GM23338 (cell line): ENCODE measurements at regions not wholly inside any gene's neighbourhood (a gene's known extent, or its start where the extent isn't known, plus 50 kb on each side); places are given as distances from the start of the nearest gene placed in this dataset.

Experiments used
- ATAC-seq: fragments of 200-7000 bp; cut with Tn5 transposase; 3 replicates; pipeline ENCODE4 v1.9.1; 2020
- DNase-seq: peaks from one replicate; pipeline ENCODE4 v3.0.0-alpha.2; 2015; ENCODE audit warnings: low spot score
- H2AFZ ChIP-seq: fragments of 200-600 bp; sonication (generic); 2 replicates; pipeline ENCODE4 v1.8.0; 2016; ENCODE audit warnings: antibody characterized with exemption, mild to moderate bottlenecking, moderate library complexity
- H3F3A ChIP-seq: fragments of 200-600 bp; sonication (generic); replicated peaks from 2 replicates; pipeline ENCODE4 v1.8.0; 2017; ENCODE audit warnings: antibody characterized with exemption, mixed run types, low read depth
- H3K27ac ChIP-seq: fragments of 200-600 bp; sonication (generic); 2 replicates; pipeline ENCODE4 v1.6.1; 2016; ENCODE audit warnings: low read depth
- H3K27me3 ChIP-seq: fragments of 200-600 bp; sonication (generic); 2 replicates; pipeline ENCODE4 v1.8.0; 2016; ENCODE audit warnings: mild to moderate bottlenecking, mixed run types, moderate library complexity; ENCODE audit not compliant: insufficient read depth
- H3K36me3 ChIP-seq: fragments of 200-600 bp; sonication (generic); 2 replicates; pipeline ENCODE4 v1.8.0; 2016; ENCODE audit warnings: mild to moderate bottlenecking; ENCODE audit not compliant: insufficient read depth
- H3K4me1 ChIP-seq: fragments of 200-600 bp; sonication (generic); 2 replicates; pipeline ENCODE4 v1.8.0; 2016; ENCODE audit warnings: mild to moderate bottlenecking, moderate library complexity; ENCODE audit not compliant: insufficient read depth
- H3K4me2 ChIP-seq: fragments of 200-600 bp; sonication (generic); 2 replicates; pipeline ENCODE4 v1.7.1; 2017; ENCODE audit warnings: mixed run types
- H3K4me3 ChIP-seq: fragments of 200-600 bp; sonication (generic); 2 replicates; pipeline ENCODE4 v1.6.1; 2016; ENCODE audit warnings: mixed run types
- H3K79me2 ChIP-seq: fragments of 200-600 bp; sonication (generic); replicated peaks from 2 replicates; pipeline ENCODE4 v1.8.0; 2017; ENCODE audit warnings: mild to moderate bottlenecking; ENCODE audit not compliant: insufficient read depth
- H3K9me2 ChIP-seq: fragments of 200-600 bp; sonication (generic); 2 replicates; pipeline ENCODE4 v1.8.0; 2017; ENCODE audit not compliant: insufficient read depth
- H4K20me1 ChIP-seq: fragments of 200-600 bp; sonication (generic); replicated peaks from 2 replicates; pipeline ENCODE4 v1.8.0; 2017; ENCODE audit warnings: mild to moderate bottlenecking; ENCODE audit not compliant: insufficient read depth
- H3K27ac Mint-ChIP-seq: 2 replicates; pipeline ENCODE4 v1.8.0; 2020; ENCODE audit warnings: inconsistent platforms, mild to moderate bottlenecking, moderate library complexity, mixed read lengths
- H3K27me3 Mint-ChIP-seq: 3 replicates; pipeline ENCODE4 v1.8.0; 2022; ENCODE audit warnings: low read depth, mild to moderate bottlenecking, moderate library complexity, mixed read lengths, inconsistent platforms; ENCODE audit not compliant: insufficient read depth, poor library complexity
- H3K36me3 Mint-ChIP-seq: 3 replicates; pipeline ENCODE4 v1.8.0; 2021; ENCODE audit warnings: low read depth, mild to moderate bottlenecking, inconsistent platforms, moderate library complexity, mixed read lengths
- H3K4me1 Mint-ChIP-seq: 3 replicates; pipeline ENCODE4 v1.8.0; 2020; ENCODE audit warnings: mild to moderate bottlenecking, inconsistent platforms, mixed read lengths
- H3K4me3 Mint-ChIP-seq: 3 replicates; pipeline ENCODE4 v1.8.0; 2021; ENCODE audit warnings: moderate library complexity, mild to moderate bottlenecking, inconsistent platforms, mixed read lengths
- H3K9me3 Mint-ChIP-seq: 3 replicates; pipeline ENCODE4 v1.8.0; 2020; ENCODE audit warnings: moderate library complexity, mild to moderate bottlenecking, inconsistent platforms, mixed read lengths
- CTCF ChIP-seq, 2 experiments: fragments of 200-600 bp in 1 of 2; sonication (generic) in 1 of 2; conservative IDR thresholded peaks; 2 replicates each; pipeline versions ENCODE4 v1.5.1 to v1.6.1; 2016 to 2017; ENCODE audit warnings: antibody characterized with exemption in 2 of 2, low read depth in 2 of 2, mild to moderate bottlenecking in 2 of 2, moderate library complexity in 1 of 2
- EZH2 ChIP-seq: fragments of 200-600 bp; sonication (generic); IDR thresholded peaks from one replicate; pipeline ENCODE4 v1.8.0; 2017; ENCODE audit warnings: antibody characterized with exemption, mild to moderate bottlenecking, low read depth; ENCODE audit not compliant: unreplicated experiment
- JUNB ChIP-seq: IDR thresholded peaks from one replicate; pipeline ENCODE4 v1.6.1; 2016; ENCODE audit warnings: antibody characterized with exemption; ENCODE audit not compliant: unreplicated experiment
- NANOG ChIP-seq: IDR thresholded peaks from 2 replicates; pipeline ENCODE4 v1.6.1; 2016; ENCODE audit warnings: antibody characterized with exemption, borderline replicate concordance
- POLR2AphosphoS5 ChIP-seq: IDR thresholded peaks from 2 replicates; pipeline ENCODE4 v1.6.1; 2016; ENCODE audit warnings: antibody characterized with exemption, low read depth
- ZNF114 ChIP-seq: fragments of 250-450 bp; sonication (Bioruptor Pico); IDR thresholded peaks from 2 replicates; pipeline ENCODE4 v1.5.0; 2020; ENCODE audit warnings: mild to moderate bottlenecking, moderate library complexity
- ZNF462 ChIP-seq: fragments of 250-450 bp; sonication (Bioruptor Pico); IDR thresholded peaks from 2 replicates; pipeline ENCODE4 v1.5.0; 2020; ENCODE audit warnings: mild to moderate bottlenecking, moderate library complexity

- no peak for ATAC-seq
- Histone ChIP-seq H3K4me3 (no peak overlapping the region), H2AFZ (no peak overlapping the region), H3K9me2 (peaks cover 9% of the 10 kb centered on the region; the same call in 1 of the 2 replicates), H3K4me1 (no peaks in the 10 kb centered on the region), H3F3A (no peaks in the 10 kb centered on the region), H4K20me1 (no peaks in the 10 kb centered on the region), H3K36me3 (no peaks in the 10 kb centered on the region), H3K79me2 (no peaks in the 10 kb centered on the region), H3K4me2 (no peak overlapping the region), H3K27me3 (no peaks in the 10 kb centered on the region), H3K27ac (no peak overlapping the region)
- H3K36me3 Mint-ChIP-seq: no peaks in the 10 kb centered on the region; the same call in 2 of the 3 replicates
- no peak for DNase-seq
- H3K27ac Mint-ChIP-seq: no peak overlapping the region
- H3K27me3 Mint-ChIP-seq: peaks cover 3% of the 10 kb centered on the region
- TF ChIP-seq JUNB: no peak
- no peak for TF ChIP-seq EZH2
- no peak for TF ChIP-seq NANOG
- TF ChIP-seq POLR2AphosphoS5: no peak
- no peak for TF ChIP-seq ZNF114 (CRISPR knock-in tag)
- TF ChIP-seq CTCF (conservative IDR thresholded peaks at IDR 0.05; ENCODE audit: low read depth in 2 of 2): no peak
- no peak for TF ChIP-seq ZNF462 (CRISPR knock-in tag)
- H3K9me3 Mint-ChIP-seq: no peaks in the 10 kb centered on the region
- H3K4me1 Mint-ChIP-seq: no peaks in the 10 kb centered on the region
- no peak overlapping the region for H3K4me3 Mint-ChIP-seq
Measured at GRCh38 chr9:86749161-86749893, 198.0 kb downstream of the GAS1 start.
